NCI-H82 treated with DMSO at 0.1 percent for 48 hours (cell line): ENCODE measurements at regions not wholly inside any gene's neighbourhood (a gene's known extent, or its start where the extent isn't known, plus 50 kb on each side); places are given as distances from the start of the nearest gene placed in this dataset.

ENCODE experiments used
- DNase-seq: peaks from one replicate; lab custom pipeline; 2025; ENCODE audit not compliant: unreplicated experiment; lab: John Stamatoyannopoulos, UW

GRCh38 chr3:72192572-72192971, 407.6 kb upstream of the PROK2 start:
- no peak for DNase-seq

GRCh38 chr3:72191209-72191960, 406.4 kb upstream of the PROK2 start:
- no peak for DNase-seq

- no peak for DNase-seq
Measured at GRCh38 chr3:72190050-72190449, 405.1 kb upstream of the PROK2 start.

- DNase-seq = peak; percentile 22
Measured at GRCh38 chr3:72189339-72189738, 404.4 kb upstream of the PROK2 start.

- DNase-seq = no peak
Measured at GRCh38 chr3:72188536-72188935, 403.6 kb upstream of the PROK2 start.

GRCh38 chr3:72187131-72187530, 402.2 kb upstream of the PROK2 start:
- DNase-seq = no peak

DNA sequence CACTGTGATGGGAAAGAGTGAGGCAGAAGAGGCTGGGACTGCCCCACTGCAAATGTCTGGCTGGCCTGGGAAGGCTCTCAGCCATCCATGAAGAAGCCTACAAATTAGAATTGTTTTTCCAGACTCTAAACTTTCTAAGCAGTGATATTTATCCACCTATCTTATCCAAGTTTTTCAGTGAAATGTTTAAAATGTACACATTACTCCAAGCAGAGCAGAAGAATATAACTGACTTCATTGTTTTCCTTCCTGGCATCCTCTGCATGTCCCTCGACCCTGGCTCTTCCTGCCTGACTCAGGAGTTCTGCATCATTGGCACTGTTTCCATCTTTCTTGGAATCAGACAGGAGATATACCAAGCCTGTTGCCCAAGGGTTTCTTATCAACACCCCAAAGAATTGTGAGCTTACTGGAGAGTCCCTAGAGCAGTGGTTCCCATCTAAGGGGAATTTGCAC, 401.5 kb upstream of the PROK2 start:
- DNase-seq = no peak

DNA sequence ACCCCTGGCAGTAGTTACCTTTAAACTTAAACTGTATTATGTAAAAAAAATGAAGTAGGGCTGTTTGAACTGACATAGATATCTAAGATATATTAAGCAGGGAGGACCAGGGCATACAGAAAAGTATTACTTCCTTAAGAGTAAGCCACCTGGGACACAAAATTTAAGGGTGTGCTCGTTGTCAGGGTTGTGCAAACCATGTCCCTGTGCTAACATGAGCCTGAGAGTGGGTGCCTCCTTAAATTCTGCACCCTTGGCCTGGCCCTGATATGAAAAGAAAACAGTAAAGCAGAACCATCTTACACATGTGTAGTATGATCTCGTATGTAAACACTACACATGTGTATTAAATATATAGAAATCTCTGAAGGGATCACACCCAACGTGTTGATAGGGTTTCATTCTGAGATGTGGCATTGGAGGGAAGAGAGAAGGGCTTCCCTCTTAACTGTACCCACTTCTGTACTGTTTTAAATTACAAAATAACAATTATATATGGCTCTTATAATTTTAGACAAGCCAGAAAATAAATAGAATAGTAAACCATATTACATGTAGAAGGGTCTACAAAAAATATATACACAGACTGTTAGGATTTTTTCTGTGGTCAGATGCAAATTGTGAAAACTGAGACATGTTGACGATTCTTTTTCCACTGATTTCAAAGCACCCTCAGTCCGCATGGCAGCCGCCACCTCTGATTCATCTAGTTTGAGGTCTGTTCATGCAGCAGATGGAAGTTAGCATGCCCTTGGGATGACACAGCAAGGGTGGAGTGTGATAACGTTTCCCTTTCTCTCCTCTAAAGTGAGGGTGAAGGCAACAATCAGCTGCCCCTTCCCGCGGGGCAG, 400.8 kb upstream of the PROK2 start:
- no peak for DNase-seq

GRCh38 chr3:72183489-72183888, 398.5 kb upstream of the PROK2 start:
- no peak for DNase-seq

DNA sequence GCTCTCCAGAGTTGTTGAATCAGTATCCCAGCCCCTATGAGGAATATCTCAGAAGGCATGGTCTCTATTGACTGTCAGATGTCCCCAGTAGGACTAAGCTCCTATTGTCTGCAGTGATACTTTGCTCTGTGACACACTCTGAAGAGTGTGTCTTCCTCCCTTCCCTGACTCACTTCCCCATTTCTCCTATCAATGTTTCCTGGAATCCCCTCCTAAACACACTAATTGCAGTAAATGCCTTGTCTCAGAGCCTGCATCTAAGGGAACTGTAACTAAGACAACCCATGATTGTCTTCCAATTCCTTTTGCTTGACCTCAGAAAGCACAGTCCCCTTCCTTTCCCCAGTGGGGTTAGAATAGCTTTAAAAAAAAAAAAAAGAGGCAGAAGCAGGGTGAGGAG, 397.3 kb upstream of the PROK2 start:
- DNase-seq = no peak

DNA sequence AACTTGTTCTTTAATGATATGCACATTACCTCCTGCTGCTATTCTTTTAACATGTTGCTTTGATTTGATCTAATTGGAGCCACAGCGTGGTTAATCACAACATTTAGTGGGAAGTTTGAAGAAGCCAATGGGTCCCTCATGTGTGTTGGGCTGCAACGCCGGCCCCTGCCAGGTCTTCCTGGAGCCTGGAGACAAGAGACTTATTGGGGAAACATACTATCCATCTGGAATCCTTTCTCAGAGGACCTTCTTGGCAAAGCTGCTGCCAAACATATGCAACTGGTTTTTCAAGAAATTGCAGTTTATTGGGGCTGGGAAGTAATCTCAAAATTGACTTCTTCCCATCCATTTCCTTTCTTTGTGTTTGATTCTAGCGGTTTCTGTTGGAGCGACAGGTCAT, 396.3 kb upstream of the PROK2 start:
- DNase-seq = no peak

DNA sequence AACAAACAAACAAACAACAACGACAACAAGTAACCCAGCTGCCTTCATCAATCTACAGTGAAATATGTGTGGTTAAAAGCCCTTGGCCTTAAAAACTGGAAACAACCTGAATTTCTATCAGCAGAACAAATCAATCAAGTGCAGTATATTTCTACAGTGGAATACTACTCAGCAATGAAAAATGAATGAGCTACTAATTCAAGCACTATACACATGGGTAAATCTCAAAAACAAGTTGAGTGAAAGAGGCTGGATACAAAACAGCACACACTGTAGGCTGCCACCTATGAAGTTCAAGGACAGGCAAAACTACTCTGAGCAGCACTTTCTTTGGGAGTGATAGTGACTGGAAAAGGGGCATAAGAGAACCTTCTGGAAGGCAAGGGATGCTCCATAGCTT, 395.5 kb upstream of the PROK2 start:
- DNase-seq = no peak

DNA sequence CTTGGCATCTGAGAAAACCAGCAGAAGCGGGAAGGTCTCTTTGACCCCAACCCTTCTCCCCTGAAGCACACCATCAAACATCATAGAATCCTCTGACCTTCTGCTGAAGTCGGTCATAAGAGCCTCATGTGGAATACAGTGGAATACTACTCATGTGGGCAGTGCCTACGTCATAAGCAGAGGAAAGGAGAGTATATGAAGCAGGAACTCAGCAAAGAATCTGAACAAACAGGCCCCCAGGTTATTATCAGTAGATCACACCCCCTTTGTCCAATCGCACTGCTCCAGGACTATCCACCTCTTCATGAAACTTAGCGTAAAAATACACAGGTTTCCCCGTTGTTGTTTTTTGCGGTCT, 394.1 kb upstream of the PROK2 start:
- DNase-seq = no peak

GRCh38 chr3:72178463-72179106, 393.6 kb upstream of the PROK2 start:
- DNase-seq = no peak

DNA sequence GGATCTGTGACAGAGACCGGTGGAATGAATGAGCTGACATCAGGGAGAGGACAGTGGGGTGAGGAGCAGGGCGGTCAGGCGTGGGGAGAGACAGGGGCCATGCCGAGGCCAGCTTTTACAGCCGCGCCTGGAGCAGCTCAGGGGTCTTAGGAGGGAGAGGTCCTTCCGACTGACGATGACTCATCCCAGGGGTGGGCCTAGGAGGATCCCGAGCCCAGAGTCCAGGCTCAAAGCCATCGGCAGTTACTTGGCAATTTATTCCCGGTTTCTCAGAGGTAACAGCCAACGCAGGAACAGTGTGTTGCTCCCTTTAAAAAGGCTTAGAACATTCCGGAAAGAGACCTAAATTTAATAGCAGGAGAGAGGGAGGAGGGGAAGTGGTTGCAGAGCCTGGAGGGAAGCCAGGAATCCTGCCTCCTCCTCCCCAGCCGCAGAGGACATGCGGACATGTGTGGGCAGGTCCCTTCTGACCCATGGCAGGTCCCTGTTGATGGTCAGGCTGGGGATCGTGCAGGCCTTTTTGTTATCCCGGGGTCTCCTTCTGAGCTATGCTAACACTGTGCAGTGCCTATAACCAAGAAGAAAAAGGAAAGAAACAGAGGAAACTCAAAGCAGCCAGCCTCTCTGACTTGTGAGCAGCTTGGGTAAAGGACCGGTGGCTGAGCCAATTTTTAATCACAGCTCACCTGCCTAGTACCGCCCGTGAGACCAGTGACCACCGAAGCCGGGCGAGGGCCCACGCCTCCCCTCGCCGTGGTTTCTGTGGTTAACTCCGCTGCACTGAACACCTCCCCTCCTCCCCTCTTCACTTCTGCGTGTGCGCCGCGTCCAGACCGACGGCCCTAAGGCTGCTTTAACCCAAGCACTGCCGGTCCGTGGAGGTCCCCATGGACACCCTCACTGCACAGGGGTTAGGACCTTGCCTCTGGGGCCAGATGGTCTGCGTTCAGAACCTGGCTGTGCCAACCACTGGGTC, 392.4 kb upstream of the PROK2 start:
- no peak for DNase-seq

DNA sequence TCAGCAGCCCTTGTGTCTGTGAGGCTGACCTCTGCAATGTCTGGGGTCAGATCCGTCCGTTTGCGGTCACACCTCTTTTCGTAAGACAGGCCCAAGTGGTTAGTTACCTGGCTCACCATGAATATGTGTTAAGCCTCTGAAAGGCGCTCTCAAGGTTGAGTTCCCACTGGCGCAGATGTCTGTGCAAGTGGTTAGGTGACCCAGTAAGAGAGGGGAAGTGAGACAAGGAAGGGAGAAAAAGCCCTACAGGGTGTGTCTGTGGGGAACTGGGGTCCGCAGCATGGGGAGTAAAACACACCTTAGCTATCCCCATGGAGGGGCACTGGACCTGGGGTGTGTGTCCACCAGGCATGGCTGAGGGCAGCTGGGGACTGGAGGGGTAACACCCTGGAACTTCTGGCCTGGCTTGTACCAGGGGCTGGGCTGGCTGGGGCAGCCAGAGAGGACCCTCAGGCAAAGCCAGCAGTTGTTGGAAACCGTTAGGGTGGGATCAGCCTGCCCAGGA, 391.6 kb upstream of the PROK2 start:
- no peak for DNase-seq

- DNase-seq = no peak
Measured at GRCh38 chr3:72175296-72175858, 390.4 kb upstream of the PROK2 start.

GRCh38 chr3:72174890-72175289, 389.9 kb upstream of the PROK2 start:
- DNase-seq = no peak

DNA sequence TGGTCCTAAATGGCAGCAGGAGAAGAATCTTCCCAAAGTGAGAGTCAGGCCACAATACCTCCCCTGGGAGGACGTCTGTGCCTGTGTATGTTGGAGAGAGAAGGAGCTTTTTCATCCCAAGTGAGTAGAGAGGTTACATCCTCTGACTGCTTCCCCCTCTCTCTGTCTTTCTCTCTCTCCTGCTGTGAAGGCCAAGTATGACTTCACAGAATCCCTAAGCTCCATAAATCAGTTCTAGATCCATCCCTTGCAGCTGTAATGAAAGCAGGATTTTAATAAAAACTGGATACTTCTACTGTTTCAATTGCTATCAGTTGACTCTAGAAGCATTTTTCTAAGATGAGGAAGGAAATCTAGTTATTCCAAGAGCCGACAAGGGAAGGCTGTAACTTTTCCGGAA, 389.1 kb upstream of the PROK2 start:
- DNase-seq = no peak

DNA sequence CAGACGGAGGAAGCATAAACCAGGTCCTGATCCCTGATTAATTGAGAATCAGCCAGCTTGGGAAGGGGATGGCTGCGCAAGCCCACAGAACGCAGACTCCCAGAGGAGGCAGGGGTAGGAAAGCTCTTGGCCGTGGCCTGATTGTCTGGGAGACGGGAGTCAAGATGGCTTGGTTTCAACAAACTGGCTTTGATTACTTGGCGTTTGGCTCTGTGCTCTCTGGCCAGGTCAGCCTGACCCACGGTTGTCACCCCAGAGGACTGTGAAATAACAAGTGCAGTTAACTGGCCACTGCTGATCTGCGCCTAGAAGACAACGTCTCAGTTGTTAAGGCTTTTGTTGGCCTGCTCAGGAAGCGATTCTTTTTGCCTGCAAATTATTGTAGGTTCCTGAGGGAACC, 387.0 kb upstream of the PROK2 start:
- no peak for DNase-seq
